Neural progenitor cell (in vitro differentiated cells): ENCODE measurements at regions not wholly inside any gene's neighbourhood (a gene's known extent, or its start where the extent isn't known, plus 50 kb on each side); places are given as distances from the start of the nearest gene placed in this dataset.

Source experiments
- DNase-seq: peaks from one replicate; pipeline ENCODE4 v3.0.0-alpha.2; 2016; ENCODE audit warnings: low spot score
- H2AFZ ChIP-seq: fragments of 200-600 bp; sonication (generic); replicated peaks from 2 replicates; pipeline ENCODE4 v1.6.1; 2016; ENCODE audit warnings: antibody characterized with exemption
- H3F3A ChIP-seq: fragments of 200-600 bp; sonication (generic); 2 replicates; pipeline ENCODE4 v1.6.1; 2016; ENCODE audit warnings: antibody characterized with exemption, low read depth
- H3K27ac ChIP-seq: fragments of 200-600 bp; sonication (generic); 2 replicates; pipeline ENCODE4 v1.5.1; 2016; ENCODE audit warnings: mild to moderate bottlenecking
- H3K27me3 ChIP-seq: fragments of 200-600 bp; sonication (generic); 2 replicates; pipeline ENCODE4 v1.6.1; 2016; ENCODE audit warnings: mild to moderate bottlenecking, moderate library complexity
- H3K36me3 ChIP-seq: fragments of 200-600 bp; sonication (generic); 2 replicates; pipeline ENCODE4 v1.5.1; 2016
- H3K4me1 ChIP-seq: fragments of 200-600 bp; sonication (generic); 2 replicates; pipeline ENCODE4 v1.6.1; 2016; ENCODE audit warnings: mixed run types
- H3K4me2 ChIP-seq: fragments of 200-600 bp; sonication (generic); 2 replicates; pipeline ENCODE4 v1.6.1; 2016
- H3K4me3 ChIP-seq: fragments of 200-600 bp; sonication (generic); 2 replicates; pipeline ENCODE4 v1.5.1; 2016
- H3K79me2 ChIP-seq: fragments of 200-600 bp; sonication (generic); 2 replicates; pipeline ENCODE4 v1.6.1; 2016; ENCODE audit warnings: low read depth
- H3K9ac ChIP-seq: fragments of 200-600 bp; sonication (generic); 2 replicates; pipeline ENCODE4 v1.6.1; 2016
- H3K9me3 ChIP-seq: fragments of 200-600 bp; sonication (generic); 2 replicates; pipeline ENCODE4 v1.5.1; 2016; ENCODE audit warnings: low read depth
- H4K20me1 ChIP-seq: fragments of 200-600 bp; sonication (generic); 2 replicates; pipeline ENCODE4 v1.6.1; 2016; ENCODE audit warnings: low read depth
- H3K27ac Mint-ChIP-seq: 3 replicates; pipeline ENCODE4 v1.8.0; 2021; ENCODE audit warnings: mixed read lengths
- H3K27me3 Mint-ChIP-seq: 2 replicates; pipeline ENCODE4 v1.8.0; 2022; ENCODE audit warnings: low read depth, mild to moderate bottlenecking, inconsistent platforms, moderate library complexity, mixed read lengths; ENCODE audit not compliant: insufficient read depth
- H3K36me3 Mint-ChIP-seq: 3 replicates; pipeline ENCODE4 v1.8.0; 2021; ENCODE audit warnings: mixed read lengths
- H3K4me1 Mint-ChIP-seq: 3 replicates; pipeline ENCODE4 v1.8.0; 2021; ENCODE audit warnings: mixed read lengths
- H3K4me3 Mint-ChIP-seq: 3 replicates; pipeline ENCODE4 v1.8.0; 2021; ENCODE audit warnings: mild to moderate bottlenecking, moderate library complexity, mixed read lengths
- H3K9me3 Mint-ChIP-seq: 3 replicates; pipeline ENCODE4 v1.8.0; 2020; ENCODE audit warnings: mixed read lengths
- CTCF ChIP-seq: fragments of 200-600 bp; sonication (generic); IDR thresholded peaks from 2 replicates; pipeline ENCODE4 v1.5.1; 2017; ENCODE audit warnings: antibody characterized with exemption, mild to moderate bottlenecking
- EZH2 ChIP-seq: fragments of 200-600 bp; sonication (generic); IDR thresholded peaks from 2 replicates; pipeline ENCODE4 v1.6.1; 2017; ENCODE audit warnings: antibody characterized with exemption, mild to moderate bottlenecking, moderate library complexity
- EZH2phosphoT487 ChIP-seq: fragments of 200-600 bp; sonication (generic); IDR thresholded peaks from 2 replicates; pipeline ENCODE4 v1.6.1; 2017; ENCODE audit warnings: antibody characterized with exemption

- H4K20me1 ChIP-seq, result no peaks in the 10 kb centered on the region
- no peaks in the 10 kb centered on the region for H3K27me3 ChIP-seq
- no peak for DNase-seq
- Mint-ChIP-seq H3K4me1 (peaks cover 26% of the 10 kb centered on the region), H3K4me3 (no peak overlapping the region), H3K27me3 (peaks cover 3% of the 10 kb centered on the region), H3K9me3 (peaks cover 2% of the 10 kb centered on the region), H3K27ac (no peak overlapping the region), H3K36me3 (peaks cover 2% of the 10 kb centered on the region)
- H3F3A ChIP-seq, result peaks cover 9% of the 10 kb centered on the region
- H3K9me3 ChIP-seq, result no peaks in the 10 kb centered on the region
- H3K9ac ChIP-seq, result no peak overlapping the region
- no peaks in the 10 kb centered on the region for H3K79me2 ChIP-seq
- peaks cover 34% of the 10 kb centered on the region for H3K4me1 ChIP-seq
- no peak overlapping the region for H3K4me2 ChIP-seq
- no peak overlapping the region for H3K27ac ChIP-seq
- no peak overlapping the region for H3K4me3 ChIP-seq
- H2AFZ ChIP-seq, result no peak overlapping the region
- H3K36me3 ChIP-seq, result no peaks in the 10 kb centered on the region
- TF ChIP-seq CTCF, result no peak
- no peak for TF ChIP-seq EZH2phosphoT487
- no peak for TF ChIP-seq EZH2
These were observed 56.8 kb upstream of the TNFRSF19 start for GRCh38 chr13:23513455-23513854.

GRCh38 chr13:23514076-23514475, 56.1 kb upstream of the TNFRSF19 start:
- Histone ChIP-seq H3K4me1 (peaks cover 40% of the 10 kb centered on the region), H3K79me2 (no peaks in the 10 kb centered on the region), H3K4me2 (no peak overlapping the region), H3K9ac (no peak overlapping the region), H4K20me1 (no peaks in the 10 kb centered on the region), H2AFZ (no peak overlapping the region), H3K4me3 (no peak overlapping the region), H3K27ac (no peak overlapping the region), H3K9me3 (no peaks in the 10 kb centered on the region), H3K27me3 (no peaks in the 10 kb centered on the region), H3F3A (peaks cover 9% of the 10 kb centered on the region), H3K36me3 (no peaks in the 10 kb centered on the region)
- H3K36me3 Mint-ChIP-seq, result peaks cover 2% of the 10 kb centered on the region
- no peak overlapping the region for H3K27ac Mint-ChIP-seq
- peaks cover 3% of the 10 kb centered on the region for H3K27me3 Mint-ChIP-seq
- H3K4me3 Mint-ChIP-seq, result no peak overlapping the region
- H3K9me3 Mint-ChIP-seq, result peaks cover 2% of the 10 kb centered on the region
- TF ChIP-seq EZH2 (no peak), CTCF (no peak), EZH2phosphoT487 (no peak)
- DNase-seq, result no peak
- H3K4me1 Mint-ChIP-seq, result peaks cover 28% of the 10 kb centered on the region

GRCh38 chr13:23515116-23515515, 55.1 kb upstream of the TNFRSF19 start:
- peaks cover 2% of the 10 kb centered on the region for H3K9me3 Mint-ChIP-seq
- DNase-seq, result no peak
- peaks cover 2% of the 10 kb centered on the region for H3K36me3 Mint-ChIP-seq
- Histone ChIP-seq H3K79me2 (no peaks in the 10 kb centered on the region), H3F3A (peaks cover 9% of the 10 kb centered on the region), H3K4me2 (no peak overlapping the region), H3K9me3 (no peaks in the 10 kb centered on the region), H2AFZ (no peak overlapping the region), H3K9ac (no peak overlapping the region), H3K36me3 (no peaks in the 10 kb centered on the region), H4K20me1 (no peaks in the 10 kb centered on the region), H3K4me1 (peaks cover 40% of the 10 kb centered on the region), H3K27ac (no peak overlapping the region), H3K4me3 (no peak overlapping the region), H3K27me3 (no peaks in the 10 kb centered on the region)
- H3K4me1 Mint-ChIP-seq, result peaks cover 28% of the 10 kb centered on the region
- H3K27me3 Mint-ChIP-seq, result peaks cover 3% of the 10 kb centered on the region
- no peak for TF ChIP-seq EZH2phosphoT487
- TF ChIP-seq CTCF, result no peak
- TF ChIP-seq EZH2, result no peak
- no peak overlapping the region for H3K4me3 Mint-ChIP-seq
- H3K27ac Mint-ChIP-seq, result no peak overlapping the region
